ENCODE measurements at regions not wholly inside any gene's neighbourhood (a gene's known extent, or its start where the extent isn't known, plus 50 kb on each side); places are given as distances from the start of the nearest gene placed in this dataset.

DNA sequence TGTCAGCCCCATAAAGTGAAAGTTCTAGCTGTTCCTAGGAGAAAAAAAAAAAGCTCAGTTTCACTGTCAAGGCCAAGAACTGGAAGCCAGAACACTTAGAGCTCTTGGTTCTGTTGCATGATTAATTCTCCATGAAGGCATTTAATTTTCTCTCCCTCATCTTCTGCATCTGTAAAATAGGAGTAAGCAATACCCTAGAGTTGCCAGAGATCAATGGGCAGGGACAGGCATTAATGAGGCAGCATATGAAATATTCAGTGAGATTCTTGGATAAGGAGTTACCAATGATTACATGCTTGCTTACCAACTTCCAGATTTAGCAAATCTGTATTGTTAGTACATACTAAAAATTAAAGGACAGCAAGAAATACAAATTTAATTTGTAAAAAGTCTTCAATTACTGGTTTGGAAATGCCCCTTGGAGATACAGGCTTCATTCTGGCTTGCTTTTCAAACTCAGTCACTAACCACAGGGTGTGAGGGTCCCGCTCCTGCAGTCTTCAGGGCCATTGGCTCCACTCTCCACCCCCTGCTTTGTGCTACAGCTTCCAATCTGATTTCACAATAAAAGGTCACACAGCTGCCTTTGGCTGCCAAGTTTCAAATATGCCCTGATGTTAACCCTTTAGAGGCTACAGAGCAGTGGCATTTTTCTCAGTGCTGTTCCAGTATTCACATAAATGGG, 624.6 kb downstream of the BNC2 start:
- no peak for DNase-seq (ENCODE audit: low spot score)

DNA sequence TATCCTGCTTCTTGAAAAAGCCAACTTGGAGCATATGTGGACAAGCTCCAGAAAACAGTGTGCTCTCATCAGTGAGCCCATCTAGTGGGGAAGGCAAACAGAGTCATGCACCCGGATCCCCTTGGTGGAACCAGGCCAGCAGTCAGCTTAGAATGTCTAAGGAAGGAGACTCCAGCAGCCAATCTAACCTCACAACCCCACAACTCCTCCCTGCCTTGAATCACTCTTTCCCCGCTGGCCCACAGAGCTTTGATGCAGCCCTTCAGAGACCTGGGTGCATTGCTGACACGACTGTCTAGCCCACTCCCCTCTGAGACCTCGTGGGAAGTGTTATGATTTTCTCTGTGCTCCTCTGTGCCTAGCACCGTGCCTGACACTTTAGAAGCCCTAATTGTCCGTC, 623.7 kb downstream of the BNC2 start:
- DNase-seq (ENCODE audit: low spot score), result no peak

DNA sequence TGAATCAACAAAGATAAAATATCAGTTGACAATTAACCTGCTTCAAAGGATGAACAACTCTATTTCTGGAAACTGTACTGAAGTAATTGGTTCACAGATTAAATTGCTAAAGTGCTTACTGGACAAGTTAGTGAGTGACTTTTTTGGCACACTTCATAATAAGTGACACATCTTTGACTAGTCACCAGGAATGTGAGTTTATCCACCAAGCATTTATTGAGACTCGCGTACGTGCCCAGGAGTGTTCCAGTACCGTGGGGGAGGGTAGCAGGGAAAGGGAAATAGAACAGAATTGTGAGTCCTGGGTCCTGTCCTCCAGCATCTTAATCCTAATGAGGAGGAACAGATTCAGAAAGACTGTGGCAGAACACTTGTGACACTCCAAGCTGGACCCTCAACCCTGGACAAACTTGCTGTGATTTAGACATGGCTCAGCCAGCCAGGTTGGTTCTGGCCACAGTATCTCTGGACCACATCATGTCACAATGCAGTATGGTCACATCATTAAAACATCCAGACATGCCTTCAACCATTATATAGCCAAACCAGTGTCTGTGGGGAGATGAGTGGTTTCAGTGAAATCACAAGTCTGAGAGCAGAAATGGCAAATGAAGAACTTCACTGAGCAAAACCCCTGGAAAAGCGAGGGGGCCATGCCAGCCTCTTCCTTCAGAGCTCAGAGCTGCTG, 623.1 kb downstream of the BNC2 start:
- DNase-seq (ENCODE audit: low spot score), result no peak

DNA sequence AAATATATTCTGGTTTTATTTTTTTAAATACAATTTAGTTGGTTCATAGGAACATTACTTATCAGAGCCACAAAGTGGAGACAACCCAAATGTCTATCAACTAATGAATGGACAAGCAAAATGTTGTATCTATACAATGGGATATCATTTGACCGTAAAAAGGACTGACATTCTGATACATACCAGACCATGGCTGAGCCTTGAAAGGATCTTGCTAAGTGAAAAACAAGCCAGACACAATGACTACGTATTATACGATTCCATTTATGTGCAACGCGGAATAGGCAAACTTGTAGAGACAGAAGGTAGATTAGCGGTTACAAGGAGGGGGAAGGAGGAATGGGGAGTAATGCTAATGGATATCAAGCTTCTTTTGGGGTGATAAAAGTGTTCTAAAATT, 621.6 kb downstream of the BNC2 start:
- no peak for DNase-seq (ENCODE audit: low spot score)

DNA sequence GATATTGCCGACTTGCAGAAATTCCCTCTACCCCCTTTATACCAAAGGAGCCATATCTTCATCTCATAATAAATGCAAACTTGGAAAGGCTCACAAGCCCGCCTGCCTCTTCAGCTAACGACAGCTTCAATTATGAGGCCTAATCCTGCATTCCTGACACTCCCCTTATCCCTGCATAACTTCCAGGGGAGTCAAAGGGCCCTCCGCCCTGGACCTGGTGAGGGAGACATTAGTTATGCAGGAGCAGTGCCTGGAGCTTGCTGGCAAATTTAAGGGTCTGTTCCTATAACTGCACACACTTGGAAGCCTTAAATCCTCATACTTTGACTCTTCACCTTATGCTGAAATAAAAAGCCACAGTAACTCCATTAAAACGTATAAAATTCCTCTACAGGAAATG, 617.9 kb downstream of the BNC2 start:
- DNase-seq (ENCODE audit: low spot score), result no peak

DNA sequence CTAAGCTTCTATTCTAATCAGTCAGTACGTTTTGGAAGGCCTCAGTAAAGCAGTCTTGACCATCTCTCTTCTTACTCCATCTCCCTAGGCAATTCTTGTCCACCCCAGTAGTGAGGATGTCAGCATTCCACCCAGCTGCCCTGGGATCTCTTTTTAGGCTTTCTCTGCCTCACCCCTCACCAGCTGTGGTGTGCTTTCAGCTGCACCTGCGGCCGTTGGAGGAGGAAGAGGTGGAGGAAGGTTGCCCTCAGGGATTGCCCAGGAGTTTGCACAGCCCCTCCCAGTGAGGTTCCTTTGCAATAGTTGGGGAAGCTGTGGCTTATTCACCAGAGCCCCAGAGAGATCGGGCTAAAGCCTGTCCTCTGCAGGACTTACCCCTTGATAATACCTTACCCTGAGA, 615.8 kb downstream of the BNC2 start:
- DNase-seq (ENCODE audit: low spot score), result no peak

DNA sequence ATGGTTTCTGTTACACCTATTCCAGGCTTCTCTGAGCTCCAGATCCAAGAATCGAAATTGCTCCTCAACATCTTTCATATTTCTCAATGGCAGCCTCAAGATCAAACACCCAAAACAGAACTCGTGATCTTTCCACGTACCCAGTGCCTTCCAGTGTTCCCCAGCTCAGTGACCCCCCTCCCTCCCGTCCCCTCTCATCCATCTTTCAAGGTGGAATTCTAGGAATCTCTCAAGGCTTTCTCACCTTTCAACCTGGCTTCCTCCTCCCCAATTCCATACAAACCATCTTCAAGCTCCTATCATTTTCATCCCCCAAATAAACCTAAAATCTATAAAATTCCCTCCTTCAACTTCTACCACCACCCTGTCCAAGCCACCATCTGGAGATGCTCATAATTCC, 615.3 kb downstream of the BNC2 start:
- no peak for DNase-seq (ENCODE audit: low spot score)

DNA sequence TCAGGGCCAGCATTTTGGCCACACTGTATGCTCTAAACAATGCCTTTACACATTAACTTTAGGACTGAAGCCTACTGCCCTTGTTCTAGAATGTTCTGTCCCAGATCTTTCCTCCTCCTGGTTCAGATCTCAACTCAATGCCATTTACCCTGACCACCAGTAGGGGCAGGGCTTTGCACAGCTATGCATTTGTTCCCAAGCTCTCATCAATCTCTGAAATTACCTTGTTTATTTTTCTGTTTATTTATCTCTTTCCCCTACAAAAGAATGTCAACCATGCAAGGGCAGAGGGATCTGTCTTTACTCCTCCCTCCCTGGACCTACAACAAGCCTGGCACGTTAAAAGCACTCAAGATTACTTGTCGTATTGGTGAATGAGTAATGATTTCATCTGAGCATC, 612.9 kb downstream of the BNC2 start:
- DNase-seq (ENCODE audit: low spot score), result no peak

DNA sequence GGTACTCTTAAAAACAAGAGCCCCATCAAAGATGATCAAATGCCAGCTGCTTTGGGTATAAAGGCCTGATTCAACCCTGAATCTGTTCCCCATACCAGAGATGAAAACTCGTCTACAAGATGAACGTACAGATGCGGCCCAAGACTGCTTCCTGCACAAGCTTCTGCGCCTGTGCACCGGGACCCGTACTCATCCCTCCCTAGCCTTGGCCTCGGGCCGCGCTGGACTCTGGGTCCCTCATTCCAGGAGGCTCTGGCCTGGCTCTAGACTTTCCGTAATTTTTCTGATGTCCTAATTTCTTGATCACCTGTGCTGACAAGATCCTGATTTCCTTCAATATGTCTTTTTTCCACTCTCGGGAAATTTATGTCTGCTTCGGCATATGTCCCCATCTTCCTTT, 612.3 kb downstream of the BNC2 start:
- no peak for DNase-seq (ENCODE audit: low spot score)

DNA sequence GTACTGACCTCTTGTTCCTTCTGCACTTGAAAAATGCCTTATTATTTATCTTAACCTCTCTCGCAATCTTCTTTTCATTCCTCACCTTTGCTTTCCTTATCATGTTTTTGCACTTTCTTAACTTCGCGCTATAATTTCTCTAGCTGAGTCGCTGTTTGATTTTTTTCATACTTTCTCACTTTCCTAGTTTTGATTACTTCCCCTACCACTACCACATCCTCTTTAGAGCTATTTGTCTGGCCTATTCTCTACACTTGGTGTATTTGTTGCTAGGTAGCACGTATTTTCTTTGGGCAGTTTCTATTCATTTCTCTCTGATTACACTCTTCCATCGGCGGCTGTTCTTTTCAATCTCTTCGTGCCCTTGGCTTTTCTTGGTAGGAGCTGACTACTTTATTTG, 611.8 kb downstream of the BNC2 start:
- no peak for DNase-seq (ENCODE audit: low spot score)

DNA sequence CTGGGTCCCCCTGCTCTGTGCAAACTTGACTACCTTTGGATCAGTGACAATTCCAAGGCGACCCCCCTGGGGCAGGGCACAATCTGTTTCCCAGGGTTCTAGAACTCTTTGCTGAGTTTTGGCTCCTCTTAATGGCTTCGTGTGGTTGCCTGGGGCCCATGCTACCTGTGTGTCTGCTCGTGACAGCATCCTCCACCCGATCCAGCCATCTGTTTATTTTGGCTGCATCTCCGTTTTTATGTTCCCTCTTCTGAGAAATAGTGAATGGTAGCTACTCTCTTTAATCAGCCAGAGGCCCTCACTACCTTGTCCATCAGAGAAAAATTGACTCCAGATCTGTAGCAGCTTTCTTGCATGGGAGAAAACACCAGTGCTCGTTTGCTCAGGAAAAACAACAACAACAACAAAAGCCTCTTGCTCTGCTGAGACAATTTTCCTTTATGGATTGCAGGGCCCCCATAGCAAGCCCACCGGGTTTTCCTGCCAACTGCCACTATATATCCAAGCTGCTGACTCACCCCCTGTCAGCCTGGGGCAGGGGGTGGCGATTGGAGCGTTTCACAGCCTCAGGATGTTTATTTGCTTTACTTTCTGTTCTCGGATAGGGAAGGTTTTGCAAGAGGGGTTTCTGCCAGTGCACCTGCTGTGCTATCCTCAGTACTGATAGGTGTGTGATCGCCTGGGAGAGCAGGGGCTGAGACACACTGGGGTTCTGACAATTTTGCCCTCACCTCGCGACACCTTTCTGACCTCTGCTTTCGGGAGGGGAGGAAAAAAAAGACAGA, 607.8 kb downstream of the BNC2 start:
- no peak for DNase-seq (ENCODE audit: low spot score)

DNA sequence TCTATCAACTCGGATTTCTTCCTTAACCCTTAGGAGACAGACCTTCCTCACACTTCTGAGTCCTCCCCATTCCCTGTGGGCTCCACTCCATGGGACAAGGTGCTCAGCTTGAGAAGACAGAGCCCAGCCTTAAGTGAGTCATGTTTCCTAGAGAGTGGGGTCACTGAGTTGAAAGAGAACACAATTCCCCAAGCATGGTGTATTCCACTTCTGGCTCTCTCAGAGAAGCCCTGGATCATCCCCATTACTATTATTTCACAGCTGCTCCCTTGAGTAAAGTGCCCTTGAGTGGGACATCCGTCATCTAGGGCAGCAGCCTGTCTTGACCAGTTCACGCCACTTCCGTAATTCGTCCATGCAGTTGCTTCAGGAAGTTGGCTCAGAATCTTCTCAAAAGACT, 604.8 kb downstream of the BNC2 start:
- no peak for DNase-seq (ENCODE audit: low spot score)

DNA sequence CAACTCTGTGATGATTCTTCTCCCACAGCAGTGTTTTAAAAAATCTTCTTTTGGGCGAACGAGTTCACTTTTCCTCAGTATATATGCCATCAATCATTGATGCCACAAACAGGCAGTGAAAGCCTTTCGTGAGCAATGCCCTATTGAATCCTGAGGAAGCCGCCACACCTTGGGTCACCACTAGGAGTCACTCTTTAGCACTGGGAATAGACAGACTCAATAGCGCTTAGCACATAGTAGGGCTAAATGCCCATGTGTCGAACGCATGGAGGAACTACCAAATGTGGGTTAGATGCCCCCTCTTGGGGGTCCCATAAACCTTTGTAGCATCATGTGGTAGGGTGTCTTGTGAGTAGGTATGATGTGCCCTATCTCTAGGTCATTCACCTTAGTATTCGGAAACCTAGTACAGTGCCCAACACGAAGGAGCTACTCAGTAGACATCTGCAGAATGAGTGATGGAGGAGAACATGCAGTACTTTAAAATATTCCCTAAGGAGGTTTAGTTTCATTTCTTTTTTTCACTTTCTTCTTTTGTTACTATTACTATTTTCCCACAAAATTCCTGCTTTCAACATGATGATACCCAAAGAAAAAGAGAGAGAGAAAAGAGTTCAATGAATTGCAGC, 603.7 kb downstream of the BNC2 start:
- DNase-seq (ENCODE audit: low spot score), result no peak

DNA sequence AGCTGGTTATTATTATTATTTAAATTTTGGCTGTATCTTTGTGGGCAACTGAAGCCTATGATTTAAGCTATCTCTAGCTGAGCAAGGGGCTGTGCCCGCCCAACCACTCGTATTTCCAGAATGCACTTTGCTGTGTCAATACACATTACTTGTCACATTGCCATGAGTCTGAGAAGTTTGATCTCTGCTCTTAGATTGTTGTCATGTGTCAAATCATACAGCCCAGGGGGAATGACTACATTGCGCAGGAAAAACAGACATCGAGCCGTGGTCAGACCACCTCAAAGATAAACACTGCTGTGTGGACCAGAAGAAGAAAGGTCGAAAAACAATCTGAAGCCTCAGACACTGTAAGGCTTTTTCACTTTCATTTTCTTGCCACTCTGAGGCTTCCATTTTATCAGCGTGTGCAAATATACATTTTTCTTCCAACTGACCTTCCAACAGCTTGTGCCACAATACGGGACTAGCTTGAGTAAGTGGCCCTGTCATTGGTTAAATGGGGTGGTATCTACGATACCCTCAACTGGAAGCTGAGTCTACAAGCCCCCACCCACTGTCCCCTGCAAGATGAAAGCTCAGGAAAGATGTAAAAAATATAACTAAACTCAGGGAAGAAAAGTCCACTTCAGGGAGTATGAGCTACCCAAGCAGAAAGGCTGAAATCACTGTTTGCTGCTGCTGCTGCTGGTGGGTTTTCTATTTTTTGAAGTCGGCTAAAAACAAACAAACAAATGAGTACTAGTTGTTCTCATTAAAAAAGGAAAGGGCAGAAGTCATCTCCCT, 603.0 kb downstream of the BNC2 start:
- no peak for DNase-seq (ENCODE audit: low spot score)

DNA sequence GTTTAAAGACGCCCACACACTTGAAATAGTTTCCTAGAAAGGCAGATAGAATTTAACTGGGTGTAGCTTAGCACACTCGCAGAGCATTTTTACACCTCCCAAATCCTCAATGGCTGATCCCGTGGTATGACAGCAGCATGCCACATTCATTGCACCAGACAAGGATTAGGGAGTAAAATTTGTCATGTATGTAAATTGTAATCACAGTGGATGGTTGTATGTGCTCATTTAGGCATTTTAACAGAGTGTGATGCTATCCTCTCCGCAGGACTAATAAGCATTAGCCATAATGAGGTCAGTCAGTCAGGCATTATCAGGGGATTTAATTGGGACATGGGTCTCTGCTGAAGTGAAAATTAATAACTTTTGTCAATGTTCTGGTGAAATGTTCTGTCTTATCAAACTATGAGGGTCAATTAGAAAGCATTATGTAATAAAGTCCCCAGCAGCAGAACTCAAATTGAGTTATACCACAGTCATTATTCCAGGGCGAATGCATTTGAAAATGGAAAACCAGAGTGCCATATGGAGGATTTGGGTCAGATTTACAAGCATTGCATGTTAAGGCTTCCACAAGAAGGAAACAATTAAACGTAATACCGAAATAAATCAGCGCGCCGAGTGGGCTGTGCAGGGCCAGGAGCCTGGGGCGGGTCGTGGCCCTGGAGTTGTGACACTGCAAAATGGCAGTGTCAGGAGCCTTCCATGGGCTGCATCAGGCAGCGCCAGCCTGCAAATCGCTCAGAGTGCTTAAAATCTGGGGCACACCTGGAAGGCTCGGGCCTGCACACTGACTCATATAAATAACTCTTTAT, 602.2 kb downstream of the BNC2 start:
- no peak for DNase-seq (ENCODE audit: low spot score)

DNA sequence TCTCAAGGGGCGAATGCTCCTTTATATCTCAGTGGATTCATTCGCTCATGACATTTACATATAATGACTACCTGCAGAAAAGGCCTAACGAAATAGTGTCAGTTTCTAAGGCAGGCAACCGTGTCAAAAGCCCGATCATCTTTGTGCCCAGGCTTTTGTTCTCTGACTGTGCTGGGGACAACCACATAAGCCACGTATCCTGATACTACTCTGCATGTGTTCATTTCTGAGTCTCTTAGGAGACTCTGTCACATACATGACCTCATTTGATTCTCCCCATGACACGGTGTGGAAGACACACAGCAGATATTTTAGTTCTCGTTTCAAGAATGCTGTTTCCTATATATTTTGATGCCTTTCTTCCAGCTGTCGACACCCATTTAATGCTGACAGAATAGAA, 598.5 kb downstream of the BNC2 start:
- no peak for DNase-seq (ENCODE audit: low spot score)

DNA sequence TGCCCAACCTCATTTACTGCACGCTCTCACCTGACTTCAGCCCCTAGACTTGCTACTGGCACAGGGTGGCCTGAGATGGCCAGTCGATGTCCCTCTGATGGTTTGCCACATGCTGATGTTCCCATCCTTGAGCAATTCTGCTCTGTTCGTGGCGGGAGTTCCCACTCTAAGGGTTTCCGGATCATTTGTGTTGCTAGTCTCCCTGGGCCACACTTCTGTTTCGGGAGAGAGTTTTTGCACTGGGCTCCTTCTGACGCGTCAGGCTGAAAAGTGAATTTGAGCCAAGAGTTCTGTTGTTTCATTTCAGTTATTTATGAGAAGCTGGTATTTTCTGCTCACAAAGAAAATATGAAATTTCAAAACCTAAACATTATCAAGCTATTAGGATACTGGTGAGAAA, 597.7 kb downstream of the BNC2 start:
- DNase-seq (ENCODE audit: low spot score), result no peak

DNA sequence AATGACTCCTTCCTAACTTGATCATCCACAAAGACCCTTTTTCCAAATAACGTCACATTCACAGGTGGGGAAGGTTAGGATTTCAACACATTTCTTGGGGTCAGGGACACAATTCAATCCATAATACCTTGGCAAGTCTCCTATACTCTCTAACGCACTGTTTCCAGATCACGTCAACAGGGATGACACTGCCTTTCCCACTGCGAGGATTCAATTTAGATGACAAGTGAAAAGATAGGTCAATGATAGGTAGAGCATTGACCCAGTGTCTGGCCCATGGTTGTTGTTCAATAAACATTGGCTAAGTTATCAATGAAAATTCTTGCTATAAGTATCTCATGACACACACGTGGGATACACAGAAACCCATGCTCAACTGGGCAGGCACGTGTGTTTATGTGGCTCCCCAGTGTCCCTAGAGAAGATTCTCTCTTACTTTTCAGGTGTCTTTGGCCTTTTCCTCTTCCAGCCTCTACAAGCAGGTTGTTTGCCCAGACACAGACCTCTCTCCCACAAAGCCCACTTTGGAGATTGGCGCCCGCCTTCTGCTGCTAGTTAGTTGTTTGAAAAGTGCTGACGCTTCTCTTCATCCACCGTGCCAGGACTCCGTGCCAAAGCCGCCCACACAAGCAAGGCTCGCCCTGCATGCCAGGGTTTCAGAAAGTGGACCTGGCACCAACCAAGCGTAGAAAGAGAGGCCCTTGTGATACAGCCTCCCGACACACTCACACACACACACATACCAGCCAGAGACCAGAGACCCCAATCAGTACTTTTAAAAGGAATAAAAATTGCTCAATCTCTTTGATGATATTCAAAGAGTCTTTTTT, 594.5 kb downstream of the BNC2 start:
- no peak for DNase-seq (ENCODE audit: low spot score)

DNA sequence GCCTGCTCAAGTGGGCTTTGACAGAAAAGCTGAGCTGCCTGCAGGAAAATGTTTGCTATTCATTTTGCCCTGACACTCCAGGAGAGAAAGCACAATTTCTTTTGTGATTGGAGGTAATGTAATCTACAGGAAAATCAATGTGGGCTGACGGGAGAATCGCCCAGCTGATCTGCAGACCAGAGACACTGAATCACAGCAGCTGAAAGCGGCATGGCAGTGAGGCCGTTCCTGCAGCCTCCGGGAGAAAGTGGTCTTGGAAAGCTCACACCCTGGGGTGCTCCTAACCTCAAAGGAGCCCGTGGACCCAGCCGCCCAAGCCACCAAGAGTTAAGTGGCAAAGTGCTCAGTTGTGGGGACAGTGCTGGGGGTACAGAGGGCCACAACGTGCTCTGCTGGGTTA, 593.6 kb downstream of the BNC2 start:
- no peak for DNase-seq (ENCODE audit: low spot score)

DNA sequence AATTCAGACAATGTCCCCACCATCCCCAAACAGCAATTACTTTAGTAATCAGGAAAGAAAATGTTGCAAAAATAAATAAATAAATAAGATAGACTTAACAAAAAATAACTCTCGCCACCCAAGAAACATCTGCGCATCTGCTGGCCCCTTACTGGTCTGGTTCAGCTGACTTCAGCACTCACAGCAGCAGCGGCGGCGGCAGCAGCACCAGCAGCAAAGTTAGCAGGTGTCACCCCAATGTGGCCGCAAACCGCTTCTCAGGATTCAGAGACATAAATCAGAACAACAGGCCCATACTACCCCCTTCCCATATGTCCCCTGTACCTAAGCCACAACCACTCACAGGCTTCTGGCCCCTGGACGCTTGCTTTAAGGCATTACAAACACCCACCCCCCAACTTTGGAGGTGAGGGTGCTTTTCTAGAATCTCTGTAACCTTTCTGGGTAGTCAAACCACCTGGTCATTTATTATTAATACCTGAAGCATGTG, 593.0 kb downstream of the BNC2 start:
- DNase-seq (ENCODE audit: low spot score), result no peak
